ENCODE measurements at regions not wholly inside any gene's neighbourhood (a gene's known extent, or its start where the extent isn't known, plus 50 kb on each side); places are given as distances from the start of the nearest gene placed in this dataset.

GRCh38 chr15:96756656-96757055, 426.2 kb downstream of the NR2F2 start:
- no peak for DNase-seq

- DNase-seq: no peak
Measured at GRCh38 chr15:96762566-96762965, 432.1 kb downstream of the NR2F2 start.

GRCh38 chr15:96764501-96764900, 434.0 kb downstream of the NR2F2 start:
- no peak for DNase-seq

- no peak for DNase-seq
Measured at GRCh38 chr15:96764946-96765345, 434.4 kb downstream of the NR2F2 start.

- DNase-seq: no peak
Measured at GRCh38 chr15:96766366-96766765, 435.9 kb downstream of the NR2F2 start.

- DNase-seq: no peak
Measured at GRCh38 chr15:96767703-96768434, 437.4 kb downstream of the NR2F2 start.

GRCh38 chr15:96768435-96768789, 437.9 kb downstream of the NR2F2 start:
- DNase-seq: no peak

GRCh38 chr15:96771035-96771434, 440.5 kb downstream of the NR2F2 start:
- DNase-seq: no peak

- no peak for DNase-seq
Measured at GRCh38 chr15:96774216-96774615, 443.7 kb downstream of the NR2F2 start.

- DNase-seq: no peak
Measured at GRCh38 chr15:96783746-96784145, 453.2 kb downstream of the NR2F2 start.

GRCh38 chr15:96790004-96790403, 459.5 kb downstream of the NR2F2 start:
- DNase-seq: no peak

GRCh38 chr15:96792216-96792615, 461.7 kb downstream of the NR2F2 start:
- no peak for DNase-seq

- no peak for DNase-seq
Measured at GRCh38 chr15:96796841-96797240, 466.3 kb downstream of the NR2F2 start.

- no peak for DNase-seq
Measured at GRCh38 chr15:96801576-96802150, 471.2 kb downstream of the NR2F2 start.

- no peak for DNase-seq
Measured at GRCh38 chr15:96802611-96803255, 472.2 kb downstream of the NR2F2 start.

GRCh38 chr15:96804754-96805153, 474.3 kb downstream of the NR2F2 start:
- no peak for DNase-seq

GRCh38 chr15:96807361-96807760, 476.9 kb downstream of the NR2F2 start:
- DNase-seq: no peak

GRCh38 chr15:96817900-96818299, 487.4 kb downstream of the NR2F2 start:
- no peak for DNase-seq

GRCh38 chr15:96818861-96819260, 488.4 kb downstream of the NR2F2 start:
- no peak for DNase-seq

GRCh38 chr15:96827981-96828380, 497.5 kb downstream of the NR2F2 start:
- no peak for DNase-seq

GRCh38 chr15:96837241-96837970, 506.9 kb downstream of the NR2F2 start:
- no peak for DNase-seq

GRCh38 chr15:96838081-96838480, 507.6 kb downstream of the NR2F2 start:
- no peak for DNase-seq

GRCh38 chr15:96849271-96849900, 518.9 kb downstream of the NR2F2 start:
- DNase-seq: no peak

Data from activated naive CD4-positive, alpha-beta T cell (primary cell).